GM19397 (cell line): ENCODE measurements at regions not wholly inside any gene's neighbourhood (a gene's known extent, or its start where the extent isn't known, plus 50 kb on each side); places are given as distances from the start of the nearest gene placed in this dataset.

Experiments used
- ATAC-seq: cut with Tn5 transposase; IDR thresholded peaks from one replicate; pipeline ENCODE4 v1.9.1; 2021; ENCODE audit warnings: mild to moderate bottlenecking, moderate library complexity; ENCODE audit not compliant: unreplicated experiment

DNA sequence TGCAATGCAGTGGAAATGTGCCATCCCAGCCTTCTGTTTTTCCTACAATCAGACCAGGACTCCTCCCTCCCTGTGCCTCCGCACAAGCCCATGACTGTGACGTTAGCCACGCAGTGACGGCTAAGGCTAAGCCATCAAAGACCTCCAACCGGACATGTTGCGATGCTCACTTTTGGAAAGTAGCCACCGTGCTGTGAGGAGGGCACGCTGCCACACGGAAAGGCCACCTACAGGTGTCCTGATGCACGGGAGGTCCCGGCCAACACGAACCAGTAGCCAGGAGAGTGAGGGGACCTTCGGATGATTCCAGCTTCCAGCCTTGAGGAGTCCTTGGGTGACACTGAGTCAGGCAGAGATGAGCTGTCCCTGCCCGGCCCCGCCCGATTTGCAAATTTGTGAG, 53.9 kb downstream of the FOXL1 start:
- no peak for ATAC-seq

DNA sequence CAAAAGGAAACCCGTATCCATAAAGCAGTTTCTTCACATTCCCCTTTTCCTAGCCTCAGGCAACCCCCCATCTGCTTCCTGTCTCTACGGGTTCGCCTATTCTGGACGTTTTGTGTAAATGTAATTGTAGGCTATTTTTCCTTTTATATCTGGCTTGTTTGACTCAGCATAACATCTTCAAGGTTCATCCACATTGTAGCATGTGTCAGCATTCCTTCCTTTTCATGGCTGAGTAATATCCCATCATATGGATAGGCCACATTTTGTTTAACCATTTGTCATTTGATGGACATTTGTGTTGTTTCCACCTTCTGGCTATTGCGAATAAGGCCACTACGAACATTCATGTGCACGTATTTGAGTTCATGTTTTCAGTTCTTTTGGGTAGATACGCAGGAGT, 54.6 kb downstream of the FOXL1 start:
- ATAC-seq: no peak

DNA sequence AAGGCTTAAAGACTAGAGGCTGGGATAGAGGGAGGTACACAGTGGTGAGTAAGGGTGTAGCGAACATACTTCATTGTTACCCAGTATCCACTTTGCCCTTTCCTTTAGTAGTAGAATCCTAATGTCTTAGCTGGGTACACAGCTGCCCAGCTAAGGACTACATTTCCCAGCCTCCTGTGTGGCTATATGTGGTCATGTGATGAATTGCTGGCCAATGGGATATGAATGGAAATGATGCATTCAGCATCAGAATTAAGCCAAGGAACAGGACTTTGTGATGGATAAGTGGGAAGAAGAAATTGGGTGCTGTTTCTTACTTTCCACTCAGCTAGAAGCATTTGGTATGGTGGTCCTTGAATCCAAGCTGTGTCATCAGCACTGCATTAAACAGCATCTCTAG, 55.9 kb downstream of the FOXL1 start:
- ATAC-seq: no peak

DNA sequence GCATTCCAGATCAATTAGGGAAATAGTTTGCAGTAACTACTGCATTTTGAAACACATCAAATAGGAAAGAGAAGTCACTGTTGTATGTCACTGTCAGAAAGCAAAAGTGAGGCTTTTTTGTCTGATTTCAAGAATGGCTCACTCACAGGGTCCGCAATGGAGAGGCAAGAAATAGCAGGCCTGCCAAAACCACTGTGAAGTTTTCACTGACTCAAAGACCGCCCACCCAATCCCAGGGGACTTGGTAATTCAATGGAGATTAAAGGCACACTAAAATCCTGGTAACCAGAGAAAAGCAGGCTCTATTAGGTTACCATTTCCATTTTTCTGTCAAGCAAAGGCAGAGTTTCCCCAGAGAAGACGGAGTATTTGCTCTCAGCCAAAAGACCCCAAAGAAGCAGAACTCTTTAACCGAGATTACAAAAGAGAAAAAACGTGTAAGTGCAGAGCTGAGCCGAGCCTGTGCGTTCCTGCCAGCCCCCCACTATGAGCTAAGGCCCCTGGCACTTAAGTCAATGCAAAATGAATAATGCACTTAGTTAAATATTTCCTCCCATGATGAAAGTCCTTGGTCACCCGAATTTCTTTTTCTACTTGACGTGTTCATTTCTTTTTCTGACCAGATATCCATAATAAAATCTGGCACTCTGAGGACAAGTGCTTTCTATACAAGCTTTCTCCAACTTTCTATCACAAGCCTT, 57.0 kb downstream of the FOXL1 start:
- no peak for ATAC-seq

- ATAC-seq: no peak
These were observed 57.6 kb downstream of the FOXL1 start for GRCh38 chr16:86635926-86636325.

DNA sequence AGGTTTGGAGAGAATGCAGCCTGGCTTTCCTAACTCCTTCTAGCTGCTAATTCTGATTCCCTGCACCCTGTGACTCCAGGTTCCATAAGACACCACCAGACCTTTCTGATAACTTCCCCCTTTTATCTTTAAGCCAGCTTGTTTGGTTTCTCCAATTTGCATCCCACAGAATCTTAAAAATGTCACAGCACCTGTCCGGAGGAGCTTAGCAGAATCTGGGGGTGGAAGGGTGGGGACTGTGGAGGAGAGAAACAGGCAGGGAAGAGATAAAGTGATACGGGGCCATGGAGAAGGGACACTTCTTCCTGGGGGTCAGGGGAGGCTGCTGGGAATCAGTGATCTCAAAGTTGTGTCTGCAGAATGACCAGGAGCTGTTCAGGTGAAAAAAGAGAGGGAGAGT, 59.4 kb downstream of the FOXL1 start:
- ATAC-seq: no peak

DNA sequence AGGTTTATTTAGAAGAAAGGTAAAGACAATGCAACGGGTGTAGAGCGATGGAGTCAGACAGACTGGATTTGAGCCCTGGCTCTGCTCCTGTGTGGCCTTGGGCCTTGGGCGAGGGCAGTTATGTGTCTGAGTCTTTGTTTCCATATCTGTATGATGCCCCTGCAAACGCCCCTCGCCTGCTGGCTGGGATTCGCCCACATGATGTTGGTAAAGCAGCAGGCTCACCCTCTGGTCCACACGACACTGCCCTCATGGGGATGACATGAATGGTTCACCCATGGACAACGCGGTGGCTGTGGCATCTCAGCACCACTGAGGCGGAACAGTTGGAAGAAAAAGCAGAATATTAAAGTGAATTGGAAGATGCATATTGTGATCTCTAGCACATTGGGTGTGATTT, 60.3 kb downstream of the FOXL1 start:
- ATAC-seq: no peak

GRCh38 chr16:86639354-86639753, 61.0 kb downstream of the FOXL1 start:
- ATAC-seq: no peak

DNA sequence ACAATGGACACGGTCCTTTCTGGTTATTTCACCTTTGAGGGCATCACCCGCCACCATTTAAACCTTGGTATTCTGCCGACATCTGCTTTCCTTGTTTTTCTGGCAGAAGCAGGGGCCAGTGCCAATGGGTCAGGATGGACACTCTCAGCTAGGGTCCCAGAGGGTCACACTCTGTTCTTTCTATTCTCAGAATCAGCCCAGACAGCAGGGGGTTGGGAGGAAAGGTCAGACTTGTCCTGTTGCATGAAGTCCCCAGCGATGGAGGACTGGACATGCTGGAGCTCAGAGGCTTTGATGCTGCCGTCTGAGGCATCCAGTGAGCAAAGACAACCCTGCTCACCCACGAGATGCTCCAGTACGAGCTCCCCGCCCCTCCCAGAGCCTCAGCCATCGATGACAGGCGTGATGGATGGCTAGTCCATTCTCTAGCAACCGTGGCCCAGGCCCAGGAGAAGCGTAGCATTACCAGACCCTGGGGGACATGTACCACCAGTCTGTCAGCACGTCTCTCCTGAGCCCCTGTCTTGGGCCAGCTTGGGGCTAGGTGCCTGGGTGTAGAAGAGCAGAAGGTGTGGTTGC, 62.0 kb downstream of the FOXL1 start:
- ATAC-seq: no peak

- ATAC-seq: no peak
These were observed 63.7 kb downstream of the FOXL1 start for GRCh38 chr16:86642087-86642486.

DNA sequence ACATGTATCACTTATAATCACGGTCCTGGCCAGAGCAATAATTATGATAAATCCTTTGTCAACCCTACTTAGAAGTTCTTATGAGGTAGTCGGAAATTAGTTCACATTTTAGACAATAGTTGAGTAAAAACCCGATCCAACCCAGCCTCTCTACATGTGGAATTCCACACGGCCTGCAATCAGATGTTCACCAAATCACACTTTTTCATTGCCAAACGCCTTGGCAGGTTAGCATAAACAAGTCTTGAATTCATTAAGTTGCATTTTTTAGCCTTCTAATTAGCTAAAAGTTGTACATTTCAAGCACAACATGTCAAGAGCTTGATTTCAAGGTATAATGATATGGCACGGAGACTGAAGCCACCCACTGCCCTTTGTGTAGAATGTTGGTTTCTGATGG, 65.3 kb downstream of the FOXL1 start:
- no peak for ATAC-seq

GRCh38 chr16:86647561-86647960, 69.2 kb downstream of the FOXL1 start:
- no peak for ATAC-seq

DNA sequence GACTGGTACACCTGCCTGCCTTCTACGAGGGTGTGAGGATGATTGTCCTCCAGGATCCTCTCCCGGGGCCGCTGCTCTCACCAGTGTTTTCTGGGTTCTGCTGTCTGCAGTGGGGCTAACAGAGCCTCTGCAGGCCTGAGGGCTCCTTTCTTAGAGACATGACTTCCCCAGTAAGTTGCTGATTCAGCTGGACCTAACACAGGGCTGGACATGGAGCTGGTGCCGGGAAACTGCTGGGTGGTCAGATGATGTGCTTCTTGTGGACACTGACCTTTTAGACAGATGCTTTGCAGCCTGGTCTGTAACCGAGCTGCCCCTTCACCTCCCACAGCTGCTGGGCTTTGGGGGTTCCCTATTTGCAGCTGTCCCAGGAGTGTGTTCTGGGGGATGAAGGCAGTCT, 71.5 kb downstream of the FOXL1 start:
- ATAC-seq: no peak

DNA sequence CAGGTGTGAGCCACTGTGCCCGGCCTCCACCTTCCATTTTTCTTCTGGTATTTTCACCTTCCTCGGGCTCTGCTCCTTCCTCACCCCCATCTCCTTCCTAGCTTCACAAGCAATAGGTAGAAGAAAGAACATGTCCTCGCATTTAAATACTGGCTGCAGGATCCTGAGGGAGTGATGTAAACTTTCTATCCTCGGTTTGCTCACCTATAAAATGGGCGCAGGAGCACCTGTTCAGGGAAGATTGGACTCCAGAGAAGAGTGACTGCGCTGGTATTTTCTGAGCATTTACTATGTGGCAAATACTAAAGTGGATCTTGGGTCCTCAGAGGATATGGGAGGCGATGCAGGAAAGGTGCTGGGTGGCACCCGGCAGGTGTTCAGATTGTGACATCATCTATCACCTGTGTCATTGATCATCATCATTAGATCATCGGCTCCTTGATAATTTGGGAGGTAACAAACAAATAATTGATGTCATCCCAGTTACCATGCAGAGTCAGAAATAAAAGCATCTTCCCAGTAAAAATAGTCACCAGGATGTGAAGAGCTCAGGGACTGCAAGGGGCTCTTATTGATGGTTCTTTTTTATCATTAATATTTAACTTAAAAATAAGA, 72.8 kb downstream of the FOXL1 start:
- ATAC-seq: no peak

- ATAC-seq: no peak
These were observed 73.5 kb downstream of the FOXL1 start for GRCh38 chr16:86651823-86652222.

DNA sequence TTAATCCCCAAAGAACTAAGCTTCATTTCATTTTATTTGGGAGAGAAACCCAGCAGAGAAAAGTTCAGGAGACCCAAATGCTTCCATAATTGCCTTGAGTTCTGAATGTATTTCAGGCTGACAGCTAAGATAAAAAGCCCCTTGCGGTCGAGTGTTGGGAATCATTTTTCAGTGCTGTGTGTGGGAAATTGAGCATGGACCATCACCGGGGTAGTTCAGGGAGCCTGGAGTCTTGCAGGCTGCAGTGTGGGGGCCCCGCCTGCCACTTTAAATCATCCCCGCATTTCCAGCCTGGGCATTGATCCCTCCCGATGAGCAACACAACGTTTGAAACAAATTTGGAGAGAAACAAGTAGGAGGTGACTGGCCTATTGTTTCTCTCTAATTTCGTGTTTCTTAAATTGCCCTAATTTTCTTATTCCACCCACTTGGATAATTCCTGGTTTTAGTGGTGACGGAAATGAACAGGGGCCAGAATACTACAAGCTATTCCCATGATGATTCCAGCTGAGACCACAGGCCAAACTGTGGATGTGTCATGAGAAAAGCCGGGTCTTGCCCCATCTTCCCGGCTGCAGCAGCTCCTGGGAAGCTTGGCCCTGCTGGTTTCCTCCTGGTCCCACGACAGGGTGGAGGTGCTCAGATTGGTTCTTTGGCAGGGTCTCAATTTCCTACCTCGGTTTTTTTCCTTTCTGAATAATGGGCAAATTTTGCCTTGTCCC, 75.1 kb downstream of the FOXL1 start:
- ATAC-seq: no peak

- ATAC-seq: no peak
These were observed 79.6 kb downstream of the FOXL1 start for GRCh38 chr16:86657972-86658371.

DNA sequence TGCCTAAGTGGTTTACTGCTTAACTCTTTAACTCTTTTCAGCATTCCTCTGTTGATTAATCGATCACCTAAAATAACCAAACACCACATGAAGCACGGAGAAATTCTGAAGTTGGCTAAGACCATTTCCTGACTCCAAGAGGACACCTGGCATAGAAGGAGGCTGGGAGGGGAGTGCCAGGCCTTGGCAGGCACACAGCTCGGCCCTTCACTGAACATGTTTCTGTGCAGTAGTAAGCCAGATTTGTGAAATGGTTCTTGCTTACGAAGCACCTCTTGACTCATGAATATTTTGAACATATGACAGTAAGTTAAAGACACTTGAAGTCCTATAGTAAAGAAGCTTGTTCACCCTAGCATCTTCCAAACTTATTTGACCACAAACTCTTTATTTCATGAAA, 82.3 kb downstream of the FOXL1 start:
- ATAC-seq: no peak

- ATAC-seq: no peak
These were observed 83.4 kb downstream of the FOXL1 start for GRCh38 chr16:86661706-86662105.

GRCh38 chr16:86662195-86662594, 83.8 kb downstream of the FOXL1 start:
- no peak for ATAC-seq

DNA sequence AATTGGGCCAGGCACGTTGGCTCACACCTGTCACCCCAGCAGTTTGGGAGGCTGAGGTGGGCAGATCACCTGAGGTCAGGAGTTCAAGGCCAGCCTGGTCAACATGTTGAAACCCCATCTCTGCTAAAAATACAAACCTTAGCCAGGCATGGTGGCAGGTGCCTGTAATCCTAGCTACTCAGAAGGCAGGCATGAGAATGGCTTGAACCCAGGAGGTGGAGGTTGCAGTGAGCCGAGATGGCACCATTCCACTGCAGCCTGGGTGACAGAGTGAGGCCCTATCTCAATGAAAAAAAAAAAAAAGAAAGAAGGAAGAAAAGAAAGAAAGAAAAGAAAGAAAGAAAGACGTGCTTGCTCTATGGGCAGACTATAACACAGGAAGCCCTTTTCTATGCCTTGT, 84.4 kb downstream of the FOXL1 start:
- no peak for ATAC-seq
